HG03460 (cell line): ENCODE measurements at regions not wholly inside any gene's neighbourhood (a gene's known extent, or its start where the extent isn't known, plus 50 kb on each side); places are given as distances from the start of the nearest gene placed in this dataset.

Experiments used
- ATAC-seq: cut with Tn5 transposase; IDR thresholded peaks from one replicate; pipeline ENCODE4 v1.9.1; 2021; ENCODE audit not compliant: unreplicated experiment

GRCh38 chr3:177724020-177724638, 526.8 kb upstream of the TBL1XR1 start:
- no peak for ATAC-seq

DNA sequence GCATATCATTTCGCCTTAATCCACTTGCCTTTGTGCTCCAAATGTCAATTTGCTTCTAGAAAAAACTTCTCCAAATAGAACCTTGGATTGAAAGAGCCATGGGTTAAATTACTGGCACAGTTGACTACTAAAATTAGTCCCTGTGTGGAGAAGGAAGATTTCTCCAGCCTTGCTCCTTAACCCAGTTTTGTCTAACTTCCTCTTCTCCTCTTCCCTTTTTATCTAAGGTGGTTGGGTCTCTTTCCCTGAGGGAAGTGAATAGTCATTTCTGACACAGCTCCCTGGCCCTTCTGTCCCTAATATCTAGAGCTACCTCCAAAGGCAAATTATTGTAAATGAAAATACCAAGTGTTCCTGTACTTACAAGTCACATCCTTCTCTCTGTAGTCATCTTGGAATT, 527.9 kb upstream of the TBL1XR1 start:
- ATAC-seq: no peak

- ATAC-seq: no peak
Measured at GRCh38 chr3:177726807-177727206, 529.5 kb upstream of the TBL1XR1 start.

DNA sequence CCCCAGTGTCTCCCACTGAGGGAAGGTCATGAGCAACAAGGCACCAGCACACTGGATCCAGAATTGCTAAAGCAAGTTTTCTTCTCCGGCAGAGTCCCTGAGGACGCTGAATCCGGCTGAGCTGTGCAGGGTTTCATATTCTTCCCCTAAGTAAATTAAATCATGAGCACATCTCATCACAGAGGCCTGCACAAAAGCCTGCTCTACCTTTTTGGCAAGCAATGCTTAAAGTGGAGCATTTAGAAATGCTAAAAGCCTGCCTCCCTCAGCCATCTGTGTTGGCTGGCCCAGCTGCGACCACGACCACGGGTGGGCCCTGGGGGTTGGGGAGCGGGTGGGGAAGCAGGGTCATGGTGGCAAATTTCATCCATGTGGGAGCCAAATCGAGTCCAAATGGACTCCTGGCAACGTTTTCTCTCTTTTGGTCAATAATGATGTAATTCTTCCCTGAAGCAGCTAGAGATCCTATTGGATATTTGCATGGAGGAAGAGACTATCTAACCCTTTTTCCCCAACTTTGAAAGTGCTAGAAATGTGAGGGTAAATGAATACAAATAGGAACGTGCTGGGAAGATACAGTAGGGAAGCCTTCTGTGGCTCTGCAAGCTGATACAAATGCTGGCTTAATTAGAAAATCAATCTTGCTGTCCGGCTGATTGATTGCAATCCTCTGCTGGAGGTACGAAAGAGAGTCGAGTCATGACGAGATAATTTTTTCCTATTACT, 532.8 kb upstream of the TBL1XR1 start:
- ATAC-seq: no peak

GRCh38 chr3:177730814-177731213, 533.5 kb upstream of the TBL1XR1 start:
- ATAC-seq: no peak

- ATAC-seq: no peak
Measured at GRCh38 chr3:177731644-177732268, 534.5 kb upstream of the TBL1XR1 start.

GRCh38 chr3:177733233-177733632, 536.0 kb upstream of the TBL1XR1 start:
- no peak for ATAC-seq

DNA sequence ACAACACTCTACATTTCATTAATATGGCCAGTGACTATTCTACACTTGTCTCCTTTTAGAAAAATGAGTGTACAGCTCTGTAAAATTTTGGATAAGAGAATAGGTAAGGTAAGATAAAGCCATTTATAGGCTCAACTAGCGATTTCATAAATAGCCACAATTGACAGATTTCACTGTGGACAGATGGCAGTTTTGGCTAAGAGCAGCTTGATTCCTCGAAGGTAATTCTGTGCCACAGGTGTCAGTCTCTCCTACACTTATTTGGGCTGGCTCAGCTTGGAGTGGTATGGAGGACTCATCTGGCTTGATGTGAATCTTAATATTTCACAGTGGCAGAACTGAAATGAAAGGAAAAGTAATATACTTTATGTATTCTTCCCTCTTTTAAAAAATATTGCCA, 536.7 kb upstream of the TBL1XR1 start:
- ATAC-seq: no peak

- ATAC-seq: no peak
Measured at GRCh38 chr3:177735431-177735830, 538.1 kb upstream of the TBL1XR1 start.

DNA sequence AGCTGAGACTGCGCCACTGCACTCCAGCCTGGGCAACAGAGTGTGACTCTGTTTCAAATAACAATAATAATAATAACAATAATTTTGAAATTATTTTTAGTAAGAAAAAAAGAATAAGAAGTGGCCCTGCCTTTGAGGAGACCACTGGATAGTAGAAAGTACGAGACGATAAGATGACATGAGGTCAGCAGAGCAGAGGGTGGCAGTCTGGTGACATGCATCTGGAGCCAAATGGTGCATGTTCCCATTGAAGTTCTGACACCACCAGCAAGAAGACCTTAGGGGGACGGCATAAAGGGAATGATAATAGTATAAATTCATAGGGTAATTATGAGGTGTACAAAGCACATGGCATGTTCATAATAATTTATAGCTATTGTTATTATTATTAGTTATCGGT, 542.2 kb upstream of the TBL1XR1 start:
- ATAC-seq: no peak

DNA sequence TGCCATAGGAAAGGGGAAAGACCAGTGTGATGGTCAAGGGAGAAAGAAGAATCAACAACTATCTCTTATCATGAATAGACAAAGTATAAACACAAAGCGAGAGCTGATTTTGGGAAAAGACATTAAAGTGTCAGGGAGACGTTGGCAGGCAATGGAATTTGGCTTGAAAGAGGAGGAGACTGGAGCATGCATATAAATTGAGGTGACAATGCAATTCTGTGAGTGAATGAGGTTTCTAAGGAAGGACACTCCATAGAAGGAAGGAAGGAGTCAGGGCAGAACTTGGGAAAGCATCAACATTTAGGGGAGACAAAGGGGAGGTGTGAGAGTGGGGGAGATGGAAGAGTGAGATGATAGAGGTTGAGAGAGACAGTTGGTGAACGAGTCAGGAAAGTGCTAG, 543.0 kb upstream of the TBL1XR1 start:
- ATAC-seq: no peak

- peak; percentile 66 for ATAC-seq
Measured at GRCh38 chr3:177742273-177742672, 545.0 kb upstream of the TBL1XR1 start.

GRCh38 chr3:177743173-177743890, 546.0 kb upstream of the TBL1XR1 start:
- no peak for ATAC-seq

- no peak for ATAC-seq
Measured at GRCh38 chr3:177744873-177745606, 547.8 kb upstream of the TBL1XR1 start.

- ATAC-seq: no peak
Measured at GRCh38 chr3:177745607-177746005, 548.3 kb upstream of the TBL1XR1 start.

DNA sequence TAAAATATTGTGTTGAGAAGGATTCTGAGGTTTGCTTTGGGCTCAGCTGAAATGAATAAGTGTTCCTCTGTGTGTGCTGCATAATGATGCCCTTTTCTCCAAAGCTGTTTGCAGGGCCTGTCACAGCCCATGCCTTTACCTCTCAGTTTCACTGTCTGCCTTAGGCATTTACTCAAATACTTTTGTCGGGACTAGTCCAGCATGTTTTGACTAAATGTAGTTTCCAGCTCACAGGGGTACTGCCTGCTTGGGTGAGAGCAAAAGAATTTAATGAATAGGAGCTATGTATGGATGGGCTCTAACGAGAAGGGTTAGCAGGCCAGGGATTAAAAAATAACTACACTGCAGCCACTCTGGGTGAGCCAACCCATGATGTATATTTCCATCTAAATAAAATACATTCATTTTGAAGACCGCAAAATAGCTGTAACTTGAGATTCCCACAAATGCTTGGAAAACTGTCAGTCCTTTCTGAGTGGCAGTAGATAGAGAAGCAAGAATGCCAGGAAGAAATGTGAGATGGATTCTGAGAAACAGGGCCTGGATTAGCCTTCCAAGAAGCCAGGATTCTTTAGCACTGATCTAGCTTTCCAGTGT, 549.2 kb upstream of the TBL1XR1 start:
- ATAC-seq: no peak

- no peak for ATAC-seq
Measured at GRCh38 chr3:177749836-177750235, 552.6 kb upstream of the TBL1XR1 start.

DNA sequence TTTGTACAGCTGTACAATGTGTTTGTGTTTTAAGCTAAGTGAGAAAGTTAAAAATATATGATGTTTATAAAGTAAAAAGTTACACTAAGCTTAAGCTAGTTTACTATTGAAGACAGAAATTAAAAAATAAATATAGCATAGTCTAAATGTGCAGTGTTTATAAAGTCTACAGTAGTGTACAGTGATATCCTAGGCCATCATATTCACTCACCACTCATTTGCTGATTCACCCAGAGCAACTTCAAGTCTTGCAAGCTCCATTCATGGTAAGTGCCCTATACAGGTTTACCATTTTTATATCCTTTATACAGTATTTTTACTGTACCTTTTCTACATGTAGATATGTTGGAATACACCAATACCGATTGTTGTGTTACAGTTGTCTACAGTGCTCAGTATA, 553.2 kb upstream of the TBL1XR1 start:
- ATAC-seq: no peak

- no peak for ATAC-seq
Measured at GRCh38 chr3:177751770-177752169, 554.5 kb upstream of the TBL1XR1 start.

- ATAC-seq: no peak
Measured at GRCh38 chr3:177752831-177753230, 555.5 kb upstream of the TBL1XR1 start.
